ENCODE measurements at regions not wholly inside any gene's neighbourhood (a gene's known extent, or its start where the extent isn't known, plus 50 kb on each side); places are given as distances from the start of the nearest gene placed in this dataset.

- TF ChIP-seq MXI1 (IDR thresholded peaks at IDR 0.05; ENCODE audit: borderline replicate concordance, low read depth, low read length): no peak
- no peak for TF ChIP-seq CHD1 (IDR thresholded peaks at IDR 0.05; ENCODE audit: low read depth, low read length)
- TF ChIP-seq, protein P1, sequence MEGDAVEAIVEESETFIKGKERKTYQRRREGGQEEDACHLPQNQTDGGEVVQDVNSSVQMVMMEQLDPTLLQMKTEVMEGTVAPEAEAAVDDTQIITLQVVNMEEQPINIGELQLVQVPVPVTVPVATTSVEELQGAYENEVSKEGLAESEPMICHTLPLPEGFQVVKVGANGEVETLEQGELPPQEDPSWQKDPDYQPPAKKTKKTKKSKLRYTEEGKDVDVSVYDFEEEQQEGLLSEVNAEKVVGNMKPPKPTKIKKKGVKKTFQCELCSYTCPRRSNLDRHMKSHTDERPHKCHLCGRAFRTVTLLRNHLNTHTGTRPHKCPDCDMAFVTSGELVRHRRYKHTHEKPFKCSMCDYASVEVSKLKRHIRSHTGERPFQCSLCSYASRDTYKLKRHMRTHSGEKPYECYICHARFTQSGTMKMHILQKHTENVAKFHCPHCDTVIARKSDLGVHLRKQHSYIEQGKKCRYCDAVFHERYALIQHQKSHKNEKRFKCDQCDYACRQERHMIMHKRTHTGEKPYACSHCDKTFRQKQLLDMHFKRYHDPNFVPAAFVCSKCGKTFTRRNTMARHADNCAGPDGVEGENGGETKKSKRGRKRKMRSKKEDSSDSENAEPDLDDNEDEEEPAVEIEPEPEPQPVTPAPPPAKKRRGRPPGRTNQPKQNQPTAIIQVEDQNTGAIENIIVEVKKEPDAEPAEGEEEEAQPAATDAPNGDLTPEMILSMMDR (conservative IDR thresholded peaks at IDR 0.05; ENCODE audit: low read depth, low read length): no peak
- TF ChIP-seq RFX5 (IDR thresholded peaks at IDR 0.05; ENCODE audit: low read depth, low read length): no peak
- TF ChIP-seq RCOR1 (IDR thresholded peaks at IDR 0.05; ENCODE audit: insufficient replicate concordance, low read length): no peak
- TF ChIP-seq MAZ (IDR thresholded peaks at IDR 0.05; ENCODE audit: borderline replicate concordance, low read depth, low read length): no peak
- TF ChIP-seq MAFK (IDR thresholded peaks at IDR 0.05; ENCODE audit: low read depth, low read length): no peak
- no peak for TF ChIP-seq POLR2A (IDR thresholded peaks at IDR 0.05; ENCODE audit: low read depth, low read length)
- TF ChIP-seq SMC3 (IDR thresholded peaks at IDR 0.05; ENCODE audit: low read depth, low read length): no peak
- TF ChIP-seq RAD21 (IDR thresholded peaks at IDR 0.05; ENCODE audit: low read length): no peak
- TF ChIP-seq CEBPB (IDR thresholded peaks at IDR 0.05; ENCODE audit: low read depth, low read length): no peak
These were observed 680.4 kb upstream of the POM121L12 start for GRCh38 chr7:52355053-52355452.
